SU-DHL-6 (cell line): ENCODE measurements at regions not wholly inside any gene's neighbourhood (a gene's known extent, or its start where the extent isn't known, plus 50 kb on each side); places are given as distances from the start of the nearest gene placed in this dataset.

Source experiments
- CTCF ChIP-seq: fragments of 200-600 bp; sonication (generic); IDR thresholded peaks from one replicate; pipeline ENCODE4 v1.5.1; 2017; ENCODE audit warnings: antibody characterized with exemption, mild to moderate bottlenecking, low read length, moderate library complexity; ENCODE audit not compliant: insufficient read depth, poor library complexity, severe bottlenecking
- EZH2phosphoT487 ChIP-seq: fragments of 200-600 bp; sonication (generic), shearing (Covaris generic); conservative IDR thresholded peaks from 2 replicates; pipeline ENCODE4 v1.6.1; 2018; ENCODE audit warnings: mild to moderate bottlenecking, antibody characterized with exemption, low read length, moderate library complexity, mixed read lengths

DNA sequence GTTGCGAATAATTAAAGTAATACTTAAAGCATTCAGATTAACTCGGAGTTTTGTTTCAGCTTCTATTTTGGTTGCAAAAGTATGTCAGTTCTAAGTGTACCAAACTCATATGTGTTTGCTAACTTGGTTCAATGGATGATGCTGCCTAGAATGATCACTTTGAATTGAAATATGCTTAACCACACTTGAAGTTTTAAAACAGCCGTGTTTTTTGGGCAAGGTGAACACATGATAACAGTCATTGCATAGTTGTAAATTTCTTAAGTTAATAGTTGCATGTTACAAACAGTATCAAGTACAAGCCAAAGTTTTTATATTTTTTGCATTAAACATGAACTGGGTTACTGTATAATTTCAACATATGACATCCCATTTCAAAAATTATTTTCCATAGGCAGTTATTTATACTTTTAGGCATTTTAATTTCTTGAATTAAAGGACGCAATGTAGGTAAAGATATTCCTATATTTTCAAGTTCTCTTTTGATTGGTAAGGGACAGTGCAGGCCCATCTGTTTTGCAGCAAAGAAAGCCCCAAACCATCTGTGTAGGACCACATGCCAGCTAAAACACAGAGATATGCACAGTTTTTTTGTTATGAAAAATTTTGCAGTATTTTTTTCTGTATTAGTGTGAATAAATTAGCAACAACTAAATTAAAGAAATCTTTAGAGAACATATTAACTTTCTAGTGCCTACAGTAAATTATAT lies 575.5 kb downstream of the PRKD1 start:
- TF ChIP-seq CTCF (no peak), EZH2phosphoT487 (no peak)
